ENCODE measurements at regions not wholly inside any gene's neighbourhood (a gene's known extent, or its start where the extent isn't known, plus 50 kb on each side); places are given as distances from the start of the nearest gene placed in this dataset.

DNA sequence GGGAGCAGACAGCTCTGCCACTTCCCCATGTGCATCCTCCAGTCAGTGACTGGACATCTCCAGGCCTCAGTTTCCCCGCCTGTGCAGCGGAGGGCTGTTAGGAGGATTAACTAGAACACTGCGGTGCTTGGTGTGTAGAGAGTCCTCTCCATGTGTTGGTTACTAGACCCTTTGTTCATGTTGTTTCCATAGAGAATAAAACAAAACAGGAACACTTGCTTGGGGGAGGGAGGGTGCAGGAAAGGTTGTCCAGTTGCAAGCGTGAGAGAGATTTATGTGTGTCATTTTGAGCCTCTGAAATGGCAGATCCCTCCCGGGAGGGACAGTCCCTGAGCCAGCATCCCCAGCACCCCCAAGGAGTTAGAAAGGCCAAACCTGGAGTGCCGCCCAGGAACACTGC lies 184.0 kb upstream of the LYSMD4 start:
- TF ChIP-seq, protein P1, sequence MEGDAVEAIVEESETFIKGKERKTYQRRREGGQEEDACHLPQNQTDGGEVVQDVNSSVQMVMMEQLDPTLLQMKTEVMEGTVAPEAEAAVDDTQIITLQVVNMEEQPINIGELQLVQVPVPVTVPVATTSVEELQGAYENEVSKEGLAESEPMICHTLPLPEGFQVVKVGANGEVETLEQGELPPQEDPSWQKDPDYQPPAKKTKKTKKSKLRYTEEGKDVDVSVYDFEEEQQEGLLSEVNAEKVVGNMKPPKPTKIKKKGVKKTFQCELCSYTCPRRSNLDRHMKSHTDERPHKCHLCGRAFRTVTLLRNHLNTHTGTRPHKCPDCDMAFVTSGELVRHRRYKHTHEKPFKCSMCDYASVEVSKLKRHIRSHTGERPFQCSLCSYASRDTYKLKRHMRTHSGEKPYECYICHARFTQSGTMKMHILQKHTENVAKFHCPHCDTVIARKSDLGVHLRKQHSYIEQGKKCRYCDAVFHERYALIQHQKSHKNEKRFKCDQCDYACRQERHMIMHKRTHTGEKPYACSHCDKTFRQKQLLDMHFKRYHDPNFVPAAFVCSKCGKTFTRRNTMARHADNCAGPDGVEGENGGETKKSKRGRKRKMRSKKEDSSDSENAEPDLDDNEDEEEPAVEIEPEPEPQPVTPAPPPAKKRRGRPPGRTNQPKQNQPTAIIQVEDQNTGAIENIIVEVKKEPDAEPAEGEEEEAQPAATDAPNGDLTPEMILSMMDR (IDR thresholded peaks at IDR 0.05; ENCODE audit: extremely low read depth in 1 of 2, insufficient read depth in 1 of 2, low read depth in 1 of 2, low read length in 2 of 2): no peak
- TF ChIP-seq POLR2A (IDR thresholded peaks at IDR 0.05; ENCODE audit: low read depth, low read length): no peak
- no peak for TF ChIP-seq POLR2AphosphoS5 (IDR thresholded peaks at IDR 0.05; ENCODE audit: insufficient read depth, low read depth, low read length)
- TF ChIP-seq MYC (IDR thresholded peaks at IDR 0.05; ENCODE audit: low read depth, low read length): no peak
- TF ChIP-seq, protein P2, sequence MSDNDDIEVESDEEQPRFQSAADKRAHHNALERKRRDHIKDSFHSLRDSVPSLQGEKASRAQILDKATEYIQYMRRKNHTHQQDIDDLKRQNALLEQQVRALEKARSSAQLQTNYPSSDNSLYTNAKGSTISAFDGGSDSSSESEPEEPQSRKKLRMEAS (IDR thresholded peaks at IDR 0.05; ENCODE audit: insufficient read depth, insufficient read length): no peak
- TF ChIP-seq FOS (IDR thresholded peaks at IDR 0.05; ENCODE audit: borderline replicate concordance, insufficient read depth, low read length): no peak
- TF ChIP-seq EZH2 (IDR thresholded peaks at IDR 0.05; ENCODE audit: borderline replicate concordance, low read depth, low read length, severe bottlenecking): no peak

All from endothelial cell of umbilical vein (primary cell).